ENCODE measurements at regions not wholly inside any gene's neighbourhood (a gene's known extent, or its start where the extent isn't known, plus 50 kb on each side); places are given as distances from the start of the nearest gene placed in this dataset.

GRCh38 chr1:104884939-104885338 lies 1135.2 kb downstream of the AMY1C start:
- Histone ChIP-seq H2AFZ (ENCODE audit: low read length) (peak overlapping the region; percentile 21; the same call in 1 of the 2 replicates), H3K4me2 (ENCODE audit: low read length) (no peak overlapping the region), H3K9me3 (ENCODE audit: low read length) (no peaks in the 10 kb centered on the region), H3K4me1 (ENCODE audit: insufficient read depth, low read length, poor library complexity, severe bottlenecking) (no peaks in the 10 kb centered on the region), H3K36me3 (ENCODE audit: insufficient read depth, low read length) (no peaks in the 10 kb centered on the region), H3K9me2 (ENCODE audit: insufficient read depth, low read length) (no peaks in the 10 kb centered on the region), H4K20me1 (ENCODE audit: insufficient read depth, low read length) (no peaks in the 10 kb centered on the region), H3K4me3 (ENCODE audit: low read depth, low read length, poor library complexity, severe bottlenecking) (no peak overlapping the region), H3K79me2 (ENCODE audit: insufficient read depth, low read depth, low read length) (no peaks in the 10 kb centered on the region), H3K27ac (ENCODE audit: low read depth, low read length, poor library complexity, severe bottlenecking) (no peak overlapping the region)
- no peak for DNase-seq (ENCODE audit: low spot score)
- no TSS peak for BruUV-seq (replicated peaks)
- ChIA-PET POLR2A (no interaction called here), CTCF (ENCODE audit: unreplicated experiment) (no interaction called here)
- TF ChIP-seq EZH2phosphoT487 (IDR thresholded peaks at IDR 0.05; ENCODE audit: borderline replicate concordance, low read depth, low read length) (no peak), CTCF (conservative IDR thresholded peaks at IDR 0.05; ENCODE audit: low read length) (no peak)
- intact Hi-C loops (cut with micrococcal nuclease; ENCODE audit: unreplicated experiment) = no loop called here

GRCh38 chr1:104905322-104905721 lies 1155.6 kb downstream of the AMY1C start:
- Histone ChIP-seq H3K9me3 (ENCODE audit: low read length) (no peaks in the 10 kb centered on the region; the same call in 1 of the 2 replicates), H3K4me2 (ENCODE audit: low read length) (no peak overlapping the region), H3K9me2 (ENCODE audit: insufficient read depth, low read length) (no peaks in the 10 kb centered on the region), H3K4me1 (ENCODE audit: insufficient read depth, low read length, poor library complexity, severe bottlenecking) (no peaks in the 10 kb centered on the region), H3K79me2 (ENCODE audit: insufficient read depth, low read depth, low read length) (no peaks in the 10 kb centered on the region), H2AFZ (ENCODE audit: low read length) (no peak overlapping the region), H3K36me3 (ENCODE audit: insufficient read depth, low read length) (no peaks in the 10 kb centered on the region; the same call in 1 of the 2 replicates), H3K27ac (ENCODE audit: low read depth, low read length, poor library complexity, severe bottlenecking) (no peak overlapping the region), H4K20me1 (ENCODE audit: insufficient read depth, low read length) (no peaks in the 10 kb centered on the region), H3K4me3 (ENCODE audit: low read depth, low read length, poor library complexity, severe bottlenecking) (no peak overlapping the region)
- POLR2A ChIA-PET = no interaction called here
- CTCF ChIA-PET (ENCODE audit: unreplicated experiment) = no interaction called here
- no peak for DNase-seq (ENCODE audit: low spot score)
- intact Hi-C loops (cut with micrococcal nuclease; ENCODE audit: unreplicated experiment) = no loop called here
- TF ChIP-seq EZH2phosphoT487 (IDR thresholded peaks at IDR 0.05; ENCODE audit: borderline replicate concordance, low read depth, low read length) (no peak), CTCF (conservative IDR thresholded peaks at IDR 0.05; ENCODE audit: low read length) (no peak)
- BruUV-seq (replicated peaks) = no TSS peak

DNA sequence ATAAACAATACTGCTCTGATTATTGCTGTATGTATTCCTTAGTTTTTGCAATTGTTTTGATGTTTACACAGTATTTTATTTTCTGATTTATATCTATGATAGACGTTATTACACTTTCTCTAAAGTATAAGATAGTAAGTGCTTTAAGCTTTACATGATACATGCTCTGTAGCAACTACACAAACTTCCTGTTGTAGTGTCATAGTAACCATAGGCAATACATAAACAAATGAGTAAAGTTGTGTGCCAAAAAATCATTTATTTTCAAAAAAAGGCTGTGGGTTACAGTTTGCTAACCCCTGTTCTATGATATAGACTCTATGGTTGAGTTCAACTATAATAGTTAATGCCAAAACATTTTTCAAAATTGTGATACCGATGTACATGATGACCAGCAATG lies 1156.4 kb downstream of the AMY1C start:
- Histone ChIP-seq H3K4me3 (ENCODE audit: low read depth, low read length, poor library complexity, severe bottlenecking) (no peak overlapping the region), H3K79me2 (ENCODE audit: insufficient read depth, low read depth, low read length) (no peaks in the 10 kb centered on the region), H4K20me1 (ENCODE audit: insufficient read depth, low read length) (no peaks in the 10 kb centered on the region), H3K27ac (ENCODE audit: low read depth, low read length, poor library complexity, severe bottlenecking) (no peak overlapping the region), H3K4me1 (ENCODE audit: insufficient read depth, low read length, poor library complexity, severe bottlenecking) (no peaks in the 10 kb centered on the region), H3K4me2 (ENCODE audit: low read length) (no peak overlapping the region), H3K36me3 (ENCODE audit: insufficient read depth, low read length) (no peaks in the 10 kb centered on the region; the same call in 1 of the 2 replicates), H3K9me3 (ENCODE audit: low read length) (no peaks in the 10 kb centered on the region), H3K9me2 (ENCODE audit: insufficient read depth, low read length) (no peaks in the 10 kb centered on the region), H2AFZ (ENCODE audit: low read length) (peak overlapping the region; percentile 67)
- DNase-seq (ENCODE audit: low spot score) = no peak
- TF ChIP-seq EZH2phosphoT487 (IDR thresholded peaks at IDR 0.05; ENCODE audit: borderline replicate concordance, low read depth, low read length) (no peak), CTCF (conservative IDR thresholded peaks at IDR 0.05; ENCODE audit: low read length) (no peak)
- intact Hi-C loops (cut with micrococcal nuclease; ENCODE audit: unreplicated experiment) = no loop called here
- no TSS peak for BruUV-seq (replicated peaks)
- ChIA-PET CTCF (ENCODE audit: unreplicated experiment) (no interaction called here), POLR2A (interaction anchor here (0.6 kb wide), 1 partner anchor 109 kb away, joined by 3 read pairs; no protein-coding TSS in a partner anchor)

Measured in OCI-LY7 (cell line).